HL-60 (cell line): ENCODE measurements at regions not wholly inside any gene's neighbourhood (a gene's known extent, or its start where the extent isn't known, plus 50 kb on each side); places are given as distances from the start of the nearest gene placed in this dataset.

Source experiments
- DNase-seq, 2 experiments: peaks; one replicate each; pipeline ENCODE4 v3.0.0-alpha.2; 2010 to 2020; ENCODE audit warnings: low read depth in 1 of 2, low spot score in 1 of 2
- H3K27ac ChIP-seq: fragments of 250-450 bp; sonication (Bioruptor Pico); replicated peaks from 2 replicates; pipeline ENCODE4 v1.5.1; 2020; ENCODE audit warnings: mild to moderate bottlenecking, moderate library complexity
- H3K27me3 ChIP-seq: fragments of 250-450 bp; sonication (Bioruptor Pico); 2 replicates; pipeline ENCODE4 v1.5.1; 2021; ENCODE audit warnings: mild to moderate bottlenecking, moderate library complexity; ENCODE audit not compliant: insufficient read depth, poor library complexity, severe bottlenecking
- H3K4me3 ChIP-seq: replicated peaks from 2 replicates; pipeline ENCODE4 v1.5.1; 2011; ENCODE audit warnings: mild to moderate bottlenecking, control low read depth, low read length; ENCODE audit not compliant: insufficient read depth
- CTCF ChIP-seq: IDR thresholded peaks from one replicate; pipeline ENCODE4 v1.5.1; 2011; ENCODE audit warnings: low read length, control low read depth, inconsistent platforms; ENCODE audit not compliant: insufficient read depth
- GABPA ChIP-seq: IDR thresholded peaks from 2 replicates; pipeline ENCODE4 v1.6.1; 2012; ENCODE audit warnings: low read depth
- POLR2AphosphoS5 ChIP-seq: IDR thresholded peaks from 2 replicates; pipeline ENCODE4 v1.6.1; 2012; ENCODE audit warnings: low read depth
- REST ChIP-seq: IDR thresholded peaks from 2 replicates; pipeline ENCODE4 v1.6.1; 2012; ENCODE audit warnings: low read depth; ENCODE audit not compliant: insufficient replicate concordance
- SPI1 ChIP-seq: IDR thresholded peaks from 2 replicates; pipeline ENCODE4 v1.6.1; 2012; ENCODE audit warnings: low read depth, mild to moderate bottlenecking, borderline replicate concordance

- H3K27me3 ChIP-seq: no peaks in the 10 kb centered on the region
- no peak overlapping the region for H3K27ac ChIP-seq
- no peak overlapping the region for H3K4me3 ChIP-seq
- DNase-seq: no peak
- TF ChIP-seq REST (no peak), GABPA (no peak), POLR2AphosphoS5 (no peak), SPI1 (no peak), CTCF (no peak)
Observed at GRCh38 chr13:63541336-63541735, 2125.7 kb upstream of the PCDH20 start.

- TF ChIP-seq CTCF: no peak
- TF ChIP-seq SPI1: no peak
- no peak for TF ChIP-seq GABPA
- TF ChIP-seq POLR2AphosphoS5: no peak
- TF ChIP-seq REST: no peak
- H3K4me3 ChIP-seq: no peak overlapping the region
- H3K27me3 ChIP-seq: no peaks in the 10 kb centered on the region
- DNase-seq: no peak
- H3K27ac ChIP-seq: no peak overlapping the region
Observed at GRCh38 chr13:63540061-63540460, 2124.4 kb upstream of the PCDH20 start.

GRCh38 chr13:63517371-63517770 is 2101.7 kb upstream of the PCDH20 start:
- H3K27me3 ChIP-seq: no peaks in the 10 kb centered on the region
- H3K4me3 ChIP-seq: no peak overlapping the region
- no peak for DNase-seq
- H3K27ac ChIP-seq: no peak overlapping the region
- TF ChIP-seq POLR2AphosphoS5 (no peak), SPI1 (no peak), REST (no peak), CTCF (no peak), GABPA (no peak)
